Peyer's patch (tissue), 4 donors: ENCODE measurements at regions not wholly inside any gene's neighbourhood (a gene's known extent, or its start where the extent isn't known, plus 50 kb on each side); places are given as distances from the start of the nearest gene placed in this dataset.

Source experiments
- DNase-seq, 3 donors: peaks; one replicate each; pipeline ENCODE4 v3.0.0-alpha.2; 2017 to 2019
- H3K27ac ChIP-seq, 4 donors: fragments of 200-600 bp; sonication (generic); one replicate each; pipeline ENCODE4 v1.5.1; 2016 to 2019
- H3K27me3 ChIP-seq, 2 donors: fragments of 200-600 bp; sonication (generic); one replicate each; pipeline ENCODE4 v1.5.1; 2019
- H3K36me3 ChIP-seq, 3 donors: fragments of 200-600 bp; sonication (generic); one replicate each; pipeline ENCODE4 v1.5.1; 2016 to 2019
- H3K4me1 ChIP-seq, 4 donors: fragments of 200-600 bp; sonication (generic); one replicate each; pipeline ENCODE4 v1.5.1; 2016 to 2019
- H3K4me3 ChIP-seq, 4 donors: fragments of 200-600 bp; sonication (generic); 1 replicate in 3 of 4; 2 replicates in 1 of 4; pipeline ENCODE4 v1.5.1; 2016 to 2019; ENCODE audit warnings: mild to moderate bottlenecking in 1 of 4
- H3K9me3 ChIP-seq, 4 donors: fragments of 200-600 bp; sonication (generic); one replicate each; pipeline ENCODE4 v1.5.1; 2016 to 2019; ENCODE audit warnings: mild to moderate bottlenecking in 1 of 4
- POLR2A ChIP-seq, 2 donors: fragments of 450-650 bp; IDR thresholded peaks; one replicate each; pipeline ENCODE4 v1.5.1; 2017; ENCODE audit warnings: antibody characterized with exemption in 2 of 2, mild to moderate bottlenecking in 2 of 2, moderate library complexity in 2 of 2
- TF ChIP-seq, protein P1 (sequence below), 6 experiments: fragments of 450-650 bp in 4 of 6; fragments of 200-600 bp in 2 of 6; sonication (generic) in 1 of 6; IDR thresholded peaks; one replicate each; pipeline ENCODE4 v1.5.1; 2017 to 2019; ENCODE audit warnings: antibody characterized with exemption in 6 of 6, mild to moderate bottlenecking in 3 of 6, moderate library complexity in 1 of 6

DNA sequence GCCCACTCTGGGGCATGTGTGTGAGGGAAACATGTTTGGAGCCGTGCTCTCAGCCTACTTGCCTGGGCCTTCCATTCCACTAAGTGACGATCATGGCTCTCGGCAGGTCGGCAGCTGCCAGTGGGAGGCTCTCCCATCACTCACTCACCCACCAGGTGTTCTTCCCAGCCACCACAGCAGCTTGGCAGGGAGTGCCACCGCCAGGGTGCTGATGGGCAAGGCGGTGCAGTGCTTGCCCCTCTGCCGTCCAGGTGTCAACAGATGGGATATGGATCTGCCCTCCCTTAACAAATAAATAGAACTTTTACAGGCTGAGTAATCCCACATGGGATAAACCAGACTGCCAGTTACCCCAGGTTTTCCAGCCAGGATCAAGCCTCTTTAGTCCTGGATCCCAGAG lies 205.5 kb upstream of the TMEM45B start:
- no peak overlapping the region for H3K4me3 ChIP-seq
- no peak overlapping the region for H3K27ac ChIP-seq
- no peaks in the 10 kb centered on the region for H3K9me3 ChIP-seq
- no peaks in the 10 kb centered on the region for H3K4me1 ChIP-seq
- H3K36me3 ChIP-seq: no peaks in the 10 kb centered on the region
- H3K27me3 ChIP-seq: no peaks in the 10 kb centered on the region
- DNase-seq: no peak
- TF ChIP-seq, protein P1, sequence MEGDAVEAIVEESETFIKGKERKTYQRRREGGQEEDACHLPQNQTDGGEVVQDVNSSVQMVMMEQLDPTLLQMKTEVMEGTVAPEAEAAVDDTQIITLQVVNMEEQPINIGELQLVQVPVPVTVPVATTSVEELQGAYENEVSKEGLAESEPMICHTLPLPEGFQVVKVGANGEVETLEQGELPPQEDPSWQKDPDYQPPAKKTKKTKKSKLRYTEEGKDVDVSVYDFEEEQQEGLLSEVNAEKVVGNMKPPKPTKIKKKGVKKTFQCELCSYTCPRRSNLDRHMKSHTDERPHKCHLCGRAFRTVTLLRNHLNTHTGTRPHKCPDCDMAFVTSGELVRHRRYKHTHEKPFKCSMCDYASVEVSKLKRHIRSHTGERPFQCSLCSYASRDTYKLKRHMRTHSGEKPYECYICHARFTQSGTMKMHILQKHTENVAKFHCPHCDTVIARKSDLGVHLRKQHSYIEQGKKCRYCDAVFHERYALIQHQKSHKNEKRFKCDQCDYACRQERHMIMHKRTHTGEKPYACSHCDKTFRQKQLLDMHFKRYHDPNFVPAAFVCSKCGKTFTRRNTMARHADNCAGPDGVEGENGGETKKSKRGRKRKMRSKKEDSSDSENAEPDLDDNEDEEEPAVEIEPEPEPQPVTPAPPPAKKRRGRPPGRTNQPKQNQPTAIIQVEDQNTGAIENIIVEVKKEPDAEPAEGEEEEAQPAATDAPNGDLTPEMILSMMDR (IDR thresholded peaks at IDR 0.05): no peak
- TF ChIP-seq POLR2A (IDR thresholded peaks at IDR 0.05): no peak

DNA sequence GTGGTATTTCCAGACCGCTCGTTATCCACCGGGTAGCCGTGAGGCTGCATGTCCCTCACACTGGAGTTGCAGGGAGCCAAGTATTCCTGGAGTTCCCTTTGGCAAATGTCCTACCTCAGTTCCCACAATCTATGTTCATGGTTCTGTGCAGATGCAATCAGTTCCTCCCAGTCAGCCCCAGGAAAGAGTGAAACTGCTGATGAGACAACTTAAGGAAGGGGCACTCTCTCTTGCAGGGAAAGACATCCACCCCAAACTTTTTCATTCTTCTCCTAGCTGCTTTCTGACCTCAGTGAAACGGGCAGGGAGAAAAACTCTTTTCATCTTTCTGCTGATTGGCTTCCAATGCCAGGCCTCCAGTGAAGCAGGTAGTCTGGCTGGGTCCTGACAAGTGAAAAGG lies 205.1 kb upstream of the TMEM45B start:
- DNase-seq: no peak
- Histone ChIP-seq H3K4me3 (no peak overlapping the region), H3K27me3 (no peaks in the 10 kb centered on the region), H3K4me1 (no peaks in the 10 kb centered on the region), H3K9me3 (no peaks in the 10 kb centered on the region), H3K27ac (no peak overlapping the region), H3K36me3 (no peaks in the 10 kb centered on the region)
- TF ChIP-seq, protein P1 (IDR thresholded peaks at IDR 0.05): no peak
- no peak for TF ChIP-seq POLR2A (IDR thresholded peaks at IDR 0.05)

DNA sequence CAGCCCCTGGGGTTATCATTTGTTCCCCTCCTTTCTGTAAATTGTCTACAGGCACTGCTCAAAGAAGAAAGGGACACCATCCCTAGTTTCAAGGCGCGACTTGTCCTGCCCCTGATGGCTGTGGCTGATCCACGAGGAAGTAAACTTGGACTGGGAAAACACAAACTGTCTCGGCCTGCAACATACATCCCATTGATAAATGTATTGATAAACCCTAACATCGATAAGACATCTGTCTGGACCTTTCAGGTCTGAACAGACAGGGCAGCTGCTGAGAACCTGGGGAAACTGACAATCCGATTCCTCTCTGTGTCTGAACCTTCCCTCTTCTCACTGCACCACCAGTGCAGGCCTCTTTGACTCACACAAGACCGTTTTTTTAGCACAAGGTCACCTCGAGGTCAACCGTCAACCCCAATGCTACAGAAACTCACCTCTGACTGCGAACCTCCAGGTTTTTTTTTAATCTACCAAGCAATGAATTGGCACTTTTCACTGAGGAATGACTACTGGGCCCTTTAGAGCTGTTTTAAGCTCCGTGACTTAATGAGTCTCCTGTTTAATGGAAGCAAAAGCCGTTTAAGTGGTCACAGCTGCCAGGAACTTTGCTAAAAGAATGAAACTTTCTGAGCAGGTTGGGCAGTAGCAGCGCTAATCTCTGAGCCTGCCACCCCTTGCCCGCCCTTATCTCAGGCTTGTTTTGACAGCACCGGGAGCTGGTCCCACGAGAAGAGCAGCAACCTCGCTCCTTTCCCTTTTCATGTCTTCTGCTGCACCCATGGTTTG lies 203.8 kb upstream of the TMEM45B start:
- Histone ChIP-seq H3K4me3 (no peak overlapping the region), H3K4me1 (no peaks in the 10 kb centered on the region), H3K27ac (no peak overlapping the region), H3K9me3 (no peaks in the 10 kb centered on the region), H3K36me3 (no peaks in the 10 kb centered on the region), H3K27me3 (no peaks in the 10 kb centered on the region)
- DNase-seq: no peak
- TF ChIP-seq, protein P1 (IDR thresholded peaks at IDR 0.05): no peak
- TF ChIP-seq POLR2A (IDR thresholded peaks at IDR 0.05): no peak

DNA sequence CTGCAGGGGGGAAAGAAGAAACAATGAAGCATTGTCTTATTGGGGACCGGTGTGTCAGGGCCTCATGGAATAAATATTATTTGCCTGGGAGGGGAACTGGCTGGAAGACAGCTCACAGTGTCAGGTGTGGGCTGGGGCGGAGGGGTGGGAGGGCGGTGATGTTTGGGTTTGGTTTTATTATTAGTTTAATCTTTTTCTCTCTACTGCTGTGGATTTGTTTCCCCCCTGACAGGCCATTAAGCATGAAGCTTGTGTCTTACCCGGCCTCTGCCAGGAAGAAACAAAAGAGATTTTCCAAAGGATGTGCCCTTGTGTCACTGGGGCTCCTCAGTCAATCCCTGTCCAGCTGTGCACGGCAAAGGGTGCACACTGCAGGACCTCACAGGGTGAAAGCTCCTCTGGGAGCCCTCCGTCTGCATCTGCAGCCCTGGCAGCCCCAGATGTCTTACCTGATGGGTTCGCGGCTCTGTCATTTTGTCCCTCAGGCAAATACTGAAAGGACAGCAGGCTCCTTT lies 203.1 kb upstream of the TMEM45B start:
- Histone ChIP-seq H3K4me3 (no peak overlapping the region), H3K4me1 (no peaks in the 10 kb centered on the region), H3K9me3 (no peaks in the 10 kb centered on the region), H3K27me3 (no peaks in the 10 kb centered on the region), H3K27ac (no peak overlapping the region), H3K36me3 (no peaks in the 10 kb centered on the region)
- TF ChIP-seq, protein P1 (IDR thresholded peaks at IDR 0.05): no peak
- TF ChIP-seq POLR2A (IDR thresholded peaks at IDR 0.05): no peak
- no peak for DNase-seq

DNA sequence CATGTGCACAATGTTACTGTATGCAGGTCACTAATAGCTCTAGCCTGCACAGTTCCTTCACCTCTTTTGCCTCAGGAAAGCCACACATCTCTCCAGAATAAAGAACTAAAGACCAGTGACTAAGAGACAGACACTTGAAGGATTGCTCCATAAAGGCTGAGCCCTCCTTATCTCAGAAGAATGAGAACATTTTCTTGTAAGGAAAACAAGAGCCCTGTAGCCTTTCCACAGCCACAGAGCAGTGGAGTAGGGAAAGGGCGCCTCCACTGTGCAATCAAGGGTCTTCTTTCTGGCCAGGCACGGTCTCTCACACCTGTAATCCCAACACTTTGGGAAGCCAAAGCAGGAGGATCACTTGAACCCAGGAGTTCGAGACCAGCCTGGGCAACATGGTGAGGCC lies 202.6 kb upstream of the TMEM45B start:
- Histone ChIP-seq H3K4me1 (no peaks in the 10 kb centered on the region), H3K9me3 (no peaks in the 10 kb centered on the region), H3K36me3 (no peaks in the 10 kb centered on the region), H3K4me3 (no peak overlapping the region), H3K27me3 (no peaks in the 10 kb centered on the region), H3K27ac (no peak overlapping the region)
- TF ChIP-seq, protein P1 (IDR thresholded peaks at IDR 0.05): no peak
- TF ChIP-seq POLR2A (IDR thresholded peaks at IDR 0.05): no peak
- DNase-seq: no peak
